ENCODE measurements at regions not wholly inside any gene's neighbourhood (a gene's known extent, or its start where the extent isn't known, plus 50 kb on each side); places are given as distances from the start of the nearest gene placed in this dataset.

DNA sequence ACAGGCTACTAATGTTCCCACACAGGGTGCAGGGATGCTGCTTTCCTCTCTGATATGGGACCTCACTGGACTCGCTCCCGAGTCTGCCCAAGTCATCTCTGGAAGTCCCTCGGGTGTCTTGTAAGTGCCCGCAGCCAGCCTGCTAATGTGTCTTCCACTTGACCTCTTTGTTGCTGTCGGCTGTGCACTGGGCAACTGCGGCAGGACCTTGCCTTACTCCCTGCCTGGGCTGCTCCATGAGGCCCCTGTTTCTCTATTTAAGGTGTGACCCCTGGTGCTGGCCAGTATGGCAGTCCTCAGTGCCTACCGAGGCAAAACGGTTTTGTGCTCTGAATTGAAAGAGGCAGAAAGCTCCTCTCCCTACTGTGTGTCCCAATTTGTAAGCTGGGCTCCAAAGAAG is 88.8 kb upstream of the DUSP5 start:
- ATAC-seq (no peak), DNase-seq (ENCODE audit: low spot score) (no peak)
- intact Hi-C loops (cut with DNase I): no loop called here

DNA sequence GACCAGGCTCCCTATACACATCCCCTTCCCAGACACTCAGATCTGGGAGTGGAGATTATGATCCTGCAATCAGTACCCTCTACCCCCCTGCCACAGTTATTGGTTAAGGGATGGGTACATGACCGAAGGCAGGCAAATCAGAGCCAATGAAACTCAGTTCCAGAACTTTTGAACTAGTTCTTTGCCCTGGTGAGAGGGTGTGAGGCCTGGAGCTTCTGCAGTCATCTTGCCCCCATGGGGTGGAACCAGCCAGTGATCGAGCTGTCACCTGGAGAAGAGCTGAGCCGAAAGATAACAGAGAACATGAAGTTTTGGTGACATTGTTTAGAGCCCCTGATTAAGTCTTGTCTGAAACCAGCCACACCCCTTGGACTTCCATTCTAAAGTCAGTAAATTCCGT is 88.2 kb upstream of the DUSP5 start:
- intact Hi-C loops (cut with DNase I): no loop called here
- no peak for ATAC-seq
- DNase-seq (ENCODE audit: low spot score): no peak

DNA sequence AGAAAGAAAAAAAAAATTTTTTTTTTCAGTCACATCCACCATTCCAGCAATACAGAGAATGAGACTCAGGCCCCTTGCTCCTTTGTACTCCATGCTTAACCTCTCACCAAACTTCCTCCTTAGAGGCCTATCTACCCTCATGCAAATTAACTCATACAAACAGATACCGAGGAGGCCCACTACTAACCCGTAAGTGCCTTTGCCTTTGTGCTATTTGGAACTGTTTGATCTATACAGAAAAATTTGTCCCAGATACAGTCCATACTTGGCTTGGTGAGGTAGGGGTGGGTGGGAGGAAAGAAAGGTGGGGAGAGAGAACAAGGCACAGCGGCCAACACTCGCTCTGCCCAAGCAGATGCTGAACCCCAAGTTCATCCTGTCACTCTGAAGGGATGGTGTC is 87.8 kb upstream of the DUSP5 start:
- intact Hi-C loops (cut with DNase I): no loop called here
- DNase-seq (ENCODE audit: low spot score) (no peak), ATAC-seq (no peak)

DNA sequence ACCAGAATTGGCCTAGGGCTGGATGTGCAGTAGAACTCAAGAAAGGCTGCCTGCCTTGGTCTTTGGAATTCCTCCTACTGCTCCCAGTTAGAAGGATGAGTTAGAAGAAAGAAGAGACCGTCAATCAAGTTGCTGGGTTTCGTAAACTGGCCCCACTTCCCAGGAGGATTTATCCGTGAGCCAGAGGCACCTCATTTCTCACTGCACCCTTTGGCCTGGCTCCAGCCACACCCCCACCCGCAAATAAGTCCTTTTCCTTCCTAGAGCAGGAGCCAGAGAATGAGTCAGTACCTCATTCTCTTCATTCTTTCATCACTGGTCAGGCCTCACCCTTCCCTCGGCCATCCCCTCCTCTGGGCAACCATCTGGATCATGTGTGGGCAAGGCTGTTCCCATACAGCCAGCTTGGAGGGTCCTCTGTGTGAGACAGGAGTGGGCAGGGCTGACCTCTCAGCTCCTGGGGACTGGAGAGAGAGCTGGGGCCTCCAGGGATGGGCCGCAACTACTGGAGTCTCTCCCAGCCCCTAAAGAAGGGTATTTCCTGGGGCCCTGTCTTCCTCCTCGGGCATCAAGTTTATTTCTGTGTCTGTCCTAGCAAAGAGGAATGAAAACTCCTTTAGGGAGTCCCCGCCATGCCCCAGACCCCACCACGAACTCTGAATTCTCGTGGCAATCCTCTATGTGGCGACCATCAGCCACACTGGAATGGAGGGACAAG is 87.2 kb upstream of the DUSP5 start:
- intact Hi-C loops (cut with DNase I): no loop called here
- DNase-seq (ENCODE audit: low spot score) (peak; percentile 76), ATAC-seq (peak; percentile 75)

DNA sequence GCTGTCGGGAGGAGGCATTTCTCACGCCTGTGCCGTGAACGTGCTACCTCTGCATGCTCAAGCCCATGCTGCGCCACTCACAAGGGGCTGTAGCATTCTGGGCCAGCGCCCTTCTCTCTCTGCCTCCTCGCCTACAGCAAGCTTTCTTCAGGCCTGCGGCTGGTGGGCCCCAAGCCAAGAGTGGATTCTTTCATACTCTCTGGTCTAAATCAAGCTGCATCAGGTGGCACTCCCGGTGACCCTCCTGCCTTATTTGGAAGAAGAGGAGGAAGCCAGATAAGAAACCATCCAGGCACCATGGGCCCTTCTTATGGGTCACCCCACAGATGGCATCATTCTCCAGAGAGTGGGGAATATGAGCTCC is 86.7 kb upstream of the DUSP5 start:
- no peak for DNase-seq (ENCODE audit: low spot score)
- intact Hi-C loops (cut with DNase I): no loop called here
- ATAC-seq: peak; percentile 9

DNA sequence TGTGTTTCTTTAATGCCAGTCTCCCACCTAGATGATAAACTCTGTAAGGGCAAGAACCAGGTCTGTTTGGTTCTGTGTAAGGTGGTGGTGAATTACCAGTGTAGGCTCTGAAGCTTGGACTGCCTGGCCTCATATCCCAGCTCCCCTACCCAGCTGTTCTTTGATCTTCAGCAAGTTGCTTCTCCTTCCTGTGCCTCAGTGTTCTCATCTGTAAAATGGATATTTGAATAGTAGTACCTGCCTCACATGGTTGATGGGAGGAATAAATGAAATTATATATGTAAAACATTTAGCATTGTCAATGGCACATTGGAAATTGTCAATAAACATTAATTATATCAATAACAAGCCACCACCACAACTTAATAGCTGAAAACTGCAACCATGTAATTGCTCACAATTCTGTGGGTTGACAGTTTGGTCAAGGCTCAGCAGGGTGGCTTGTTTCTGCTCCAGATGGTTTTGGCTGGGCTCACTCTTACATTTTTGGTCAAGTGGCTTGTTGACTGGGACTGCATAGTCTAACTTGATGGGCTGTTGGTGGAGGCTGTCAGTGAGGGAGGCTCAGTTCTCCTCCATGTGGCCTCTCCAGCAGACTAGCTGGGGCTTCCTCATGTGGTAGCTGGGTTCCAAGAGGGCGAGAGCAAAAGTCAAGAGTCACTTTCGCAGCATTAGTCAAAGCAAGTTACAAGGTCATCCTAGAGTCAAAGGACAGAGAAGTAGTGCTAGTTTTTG is 84.5 kb upstream of the DUSP5 start:
- ATAC-seq: no peak
- no peak for DNase-seq (ENCODE audit: low spot score)
- intact Hi-C loops (cut with DNase I): no loop called here

DNA sequence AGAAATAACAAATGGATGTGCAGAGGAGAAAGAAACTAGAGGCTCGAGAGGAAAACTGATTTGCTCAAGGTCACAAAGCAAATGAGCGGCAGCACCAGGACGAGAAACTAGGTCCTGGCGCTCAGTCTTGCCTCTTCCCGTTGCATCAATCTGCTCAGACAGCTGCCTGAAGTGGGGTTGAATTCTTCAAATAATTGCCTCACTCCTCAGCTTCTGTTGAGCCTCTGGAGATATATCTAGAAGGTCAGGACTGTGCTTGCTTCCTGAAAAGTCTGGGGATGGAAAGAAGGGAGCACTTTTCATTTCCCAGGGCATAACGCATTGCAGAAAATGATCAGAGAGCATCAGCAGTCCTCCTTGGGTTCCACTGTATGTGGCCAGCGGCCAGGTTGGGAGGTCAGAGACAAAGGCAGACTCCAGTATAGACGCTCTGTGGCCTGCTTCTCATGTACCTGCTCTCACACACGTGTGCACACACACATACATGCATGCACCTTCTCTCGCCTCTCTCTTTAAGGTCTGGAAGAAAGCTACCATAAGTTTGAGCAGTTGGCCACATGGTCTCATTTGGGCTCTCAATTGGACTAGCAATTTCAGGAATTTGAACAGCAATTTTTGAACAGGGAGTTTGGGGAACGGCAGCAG is 83.7 kb upstream of the DUSP5 start:
- intact Hi-C loops (cut with DNase I): no loop called here

DNA sequence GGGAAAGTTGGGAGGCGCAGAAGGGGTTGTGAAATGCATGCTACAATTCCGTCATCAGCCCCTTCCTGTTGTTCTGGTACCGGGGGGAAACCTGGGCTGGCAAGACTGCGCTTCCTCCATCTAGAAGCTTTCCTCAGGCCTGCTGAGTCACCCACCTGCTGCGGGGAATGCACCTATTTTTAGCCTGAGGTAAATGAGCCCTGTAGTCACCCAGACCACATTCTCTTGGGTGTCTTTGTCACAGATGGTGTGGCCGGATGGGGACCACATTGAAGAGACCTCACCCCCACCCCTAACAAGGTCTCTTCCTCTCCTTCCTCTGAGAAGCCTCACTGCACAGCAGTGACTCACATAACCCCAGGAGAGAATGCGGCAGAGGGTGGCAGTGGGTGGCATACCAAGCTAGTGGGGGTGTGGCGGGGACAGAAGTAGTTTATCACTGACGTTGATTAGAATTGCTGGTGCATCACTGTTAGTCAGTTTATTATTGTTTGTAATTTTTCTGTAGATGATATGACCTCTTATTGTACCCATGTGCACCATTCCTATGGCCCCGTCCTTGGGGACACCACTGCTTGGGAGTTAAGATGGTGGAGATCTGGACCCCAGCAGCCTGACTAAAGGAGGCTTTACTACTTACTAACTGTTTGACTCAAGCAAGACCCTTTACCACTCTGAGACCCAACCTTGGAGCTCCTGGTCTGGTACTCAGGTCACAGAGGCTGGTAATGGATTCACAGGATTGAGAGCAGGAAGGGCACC is 83.0 kb upstream of the DUSP5 start:
- intact Hi-C loops (cut with DNase I): no loop called here
- ATAC-seq: no peak
- no peak for DNase-seq (ENCODE audit: low spot score)

More for the DNA sequence above, 83.7 kb upstream of the DUSP5 start:
- DNase-seq (ENCODE audit: low spot score) (no peak), ATAC-seq (no peak)

DNA sequence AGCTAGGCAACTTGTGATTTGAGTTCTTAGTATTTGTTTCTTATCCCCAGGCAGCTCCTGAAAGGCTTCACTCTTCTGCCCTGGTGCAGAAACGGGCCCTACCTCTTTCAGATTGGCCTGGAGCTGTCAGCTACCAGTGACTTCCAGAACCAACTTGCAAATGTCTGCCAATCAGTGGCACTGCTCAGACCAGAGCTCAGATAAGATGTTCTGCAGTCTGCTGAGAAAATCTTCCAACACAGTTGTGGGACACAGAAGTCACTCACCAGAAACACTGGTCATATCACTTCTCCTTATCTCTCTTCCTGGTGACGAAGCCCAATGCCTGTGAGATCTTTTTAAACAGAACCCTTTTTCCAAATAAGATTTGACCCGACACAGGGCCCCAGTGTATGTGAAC is 81.9 kb upstream of the DUSP5 start:
- DNase-seq (ENCODE audit: low spot score): no peak
- intact Hi-C loops (cut with DNase I): no loop called here
- ATAC-seq: no peak

DNA sequence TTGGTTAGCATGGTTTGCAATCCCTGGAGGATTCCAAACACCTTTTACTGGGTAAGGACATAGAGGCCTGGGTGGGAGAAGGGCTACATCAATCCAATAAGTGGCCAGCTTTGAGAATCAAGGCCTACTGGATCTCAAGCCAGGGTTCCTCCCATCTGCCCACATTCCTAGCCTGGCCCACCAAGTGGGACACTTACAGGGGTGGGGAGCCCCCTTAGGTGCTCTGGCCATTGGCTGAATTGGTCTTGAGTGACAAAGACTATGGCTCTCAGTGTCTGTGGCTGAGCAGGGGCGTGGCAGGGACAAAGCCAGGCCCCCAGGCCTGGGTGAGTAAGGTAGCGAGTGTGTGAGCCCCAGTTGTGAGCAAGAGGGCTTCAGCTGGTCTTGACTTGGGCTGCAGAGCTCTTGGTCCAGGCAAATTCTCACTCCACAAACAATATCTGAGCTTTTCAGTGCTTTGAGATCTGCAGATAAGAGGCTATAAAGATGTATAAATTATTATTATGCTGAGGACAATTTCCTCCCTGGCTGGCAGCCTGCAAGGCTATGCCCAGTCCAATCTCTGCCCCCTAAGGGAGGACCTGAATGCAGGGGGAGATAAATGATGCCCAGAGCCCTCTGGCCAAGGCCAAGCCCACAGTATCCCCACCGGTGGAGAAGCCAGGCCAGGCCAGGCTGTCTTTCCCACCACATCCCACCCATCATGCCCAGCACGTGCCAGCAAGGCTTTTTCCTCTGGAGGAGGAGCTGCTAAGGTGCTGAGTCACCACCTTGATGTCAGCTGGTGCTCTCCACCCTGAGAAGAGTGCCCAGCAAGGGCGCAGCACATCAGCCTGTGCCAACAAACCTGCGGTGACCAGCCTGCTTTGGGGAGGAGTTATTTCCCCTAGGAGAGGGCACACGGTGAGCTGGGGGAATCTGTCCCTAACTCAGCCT is 80.7 kb upstream of the DUSP5 start:
- no peak for DNase-seq (ENCODE audit: low spot score)
- intact Hi-C loops (cut with DNase I): no loop called here
- ATAC-seq: no peak

DNA sequence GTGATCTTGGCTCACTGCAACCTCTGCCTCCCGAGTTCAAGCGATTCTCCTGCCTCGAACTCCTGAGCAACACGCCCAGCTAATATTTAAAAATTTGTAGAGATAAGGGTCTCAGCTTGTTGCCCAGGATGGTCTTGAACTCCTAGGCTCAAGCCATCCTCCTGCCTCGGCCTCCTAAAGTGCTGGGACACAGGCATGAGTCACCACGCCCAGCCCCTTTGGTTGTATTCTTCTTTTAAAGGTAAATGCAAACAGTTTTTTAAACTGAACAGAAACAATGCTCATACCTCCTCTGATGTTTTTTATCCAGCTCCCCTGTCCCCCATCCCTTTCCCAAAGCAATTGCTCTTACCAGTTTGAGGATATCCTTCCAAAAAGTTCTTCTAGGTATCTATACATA is 79.5 kb upstream of the DUSP5 start:
- ATAC-seq (no peak), DNase-seq (ENCODE audit: low spot score) (no peak)
- intact Hi-C loops (cut with DNase I): no loop called here

DNA sequence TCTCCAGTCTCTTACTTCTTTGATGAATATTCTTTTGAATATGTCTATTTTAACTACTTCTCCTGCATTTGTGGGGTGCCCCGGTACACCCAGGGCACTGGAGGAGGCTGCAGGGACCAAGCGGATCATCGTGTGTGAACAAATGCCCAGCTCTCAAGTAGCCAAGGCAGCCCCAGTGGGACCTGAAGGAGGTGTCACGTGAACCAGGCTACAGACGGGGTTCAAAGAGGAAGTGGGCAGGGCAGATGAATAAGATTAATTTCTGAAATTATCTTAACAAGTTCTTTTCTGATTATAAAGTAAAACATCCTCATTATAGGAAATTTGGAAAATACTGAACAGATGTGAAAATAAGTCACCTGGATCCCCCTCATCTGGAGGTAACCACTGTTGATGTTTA is 78.4 kb upstream of the DUSP5 start:
- intact Hi-C loops (cut with DNase I): no loop called here
- DNase-seq (ENCODE audit: low spot score) (no peak), ATAC-seq (no peak)

DNA sequence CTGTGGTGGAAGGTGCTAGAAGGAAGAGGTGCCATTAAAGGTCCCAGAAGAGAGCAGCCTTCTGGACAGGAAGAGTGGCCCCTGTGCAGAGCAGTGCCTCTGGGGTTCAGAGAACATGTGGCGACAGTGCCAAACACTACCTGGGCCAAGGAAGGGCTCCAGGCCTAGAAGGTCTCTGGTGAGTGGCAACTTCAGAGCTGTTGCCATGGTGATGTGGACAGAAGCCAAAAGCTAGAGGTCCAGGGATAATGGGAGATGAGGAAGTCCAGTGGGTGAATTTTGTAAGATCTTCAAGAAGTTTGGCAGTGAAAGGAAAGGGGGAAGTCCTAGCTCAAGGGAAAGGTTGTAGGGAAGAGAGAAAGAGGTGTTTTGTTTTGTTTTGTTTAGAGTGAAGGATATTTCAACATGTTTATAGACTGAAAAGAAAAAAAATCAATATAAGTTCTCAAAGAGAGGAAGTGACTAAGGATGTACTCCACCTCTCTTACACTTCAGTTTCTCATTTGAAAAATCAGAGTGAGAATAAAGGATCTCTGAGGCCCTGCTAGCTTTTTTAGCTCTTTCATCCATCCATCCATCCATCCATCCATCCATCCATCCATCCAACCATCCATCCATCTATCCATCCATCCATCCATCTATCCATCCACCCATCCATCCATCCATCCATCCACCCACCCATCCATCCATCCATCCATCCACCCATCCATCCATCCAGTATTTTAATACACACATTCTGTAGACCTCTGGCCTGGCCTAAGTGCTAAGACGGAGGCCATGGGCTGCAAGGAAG is 77.1 kb upstream of the DUSP5 start:
- ATAC-seq (no peak), DNase-seq (ENCODE audit: low spot score) (peak; percentile 68)
- intact Hi-C loops (cut with DNase I): no loop called here

DNA sequence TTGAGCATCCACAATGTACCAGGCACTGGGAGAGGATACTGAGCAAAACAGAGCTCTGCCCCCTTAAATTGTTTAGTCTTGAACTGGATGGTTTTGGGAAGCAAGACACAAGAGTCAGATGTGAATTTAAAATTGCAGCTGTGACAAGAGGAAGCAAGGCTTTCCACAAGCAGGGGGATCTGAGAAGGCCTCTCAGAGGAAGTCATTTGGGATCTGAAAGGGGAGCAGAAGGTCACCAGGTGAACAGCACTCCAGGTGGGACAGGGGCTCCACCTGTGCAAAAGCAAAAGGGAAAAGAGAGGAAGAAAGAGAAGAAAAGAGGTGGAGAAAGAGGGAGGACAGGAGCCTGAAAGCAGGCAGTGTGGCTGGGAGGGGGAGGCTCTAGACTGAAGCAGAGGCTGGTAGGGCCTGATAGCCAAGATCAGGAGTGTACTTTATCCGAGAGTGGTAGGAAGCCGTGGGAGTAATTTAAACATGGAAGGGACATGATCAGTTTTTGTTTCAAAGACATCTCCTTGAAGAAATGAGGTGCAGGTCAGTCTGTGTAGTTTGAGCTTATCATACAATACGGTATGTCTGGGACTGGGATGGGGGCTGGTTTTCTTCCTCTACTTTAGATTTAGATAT is 76.1 kb upstream of the DUSP5 start:
- ATAC-seq (no peak), DNase-seq (ENCODE audit: low spot score) (no peak)
- intact Hi-C loops (cut with DNase I): no loop called here

DNA sequence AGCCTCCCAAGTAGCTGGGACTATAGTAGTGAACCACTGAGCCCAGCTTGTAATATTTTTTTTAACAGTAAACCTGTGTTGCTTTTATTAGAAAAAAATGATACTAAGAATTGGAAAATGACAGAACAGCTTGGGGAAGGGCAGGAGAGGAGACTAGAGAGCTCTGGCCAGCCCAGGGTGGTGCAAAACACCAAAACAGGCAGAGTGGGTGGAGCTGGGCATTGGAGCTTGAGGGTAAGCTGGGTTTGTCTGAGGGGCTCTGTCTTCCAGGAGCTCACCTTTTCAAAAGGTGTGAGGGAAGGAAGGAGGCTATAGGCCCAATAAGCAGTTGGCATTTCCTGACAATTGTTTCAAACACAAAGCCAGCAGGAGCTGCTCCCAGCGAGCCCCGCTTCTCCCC is 75.2 kb upstream of the DUSP5 start:
- DNase-seq (ENCODE audit: low spot score) (no peak), ATAC-seq (no peak)
- intact Hi-C loops (cut with DNase I): no loop called here

DNA sequence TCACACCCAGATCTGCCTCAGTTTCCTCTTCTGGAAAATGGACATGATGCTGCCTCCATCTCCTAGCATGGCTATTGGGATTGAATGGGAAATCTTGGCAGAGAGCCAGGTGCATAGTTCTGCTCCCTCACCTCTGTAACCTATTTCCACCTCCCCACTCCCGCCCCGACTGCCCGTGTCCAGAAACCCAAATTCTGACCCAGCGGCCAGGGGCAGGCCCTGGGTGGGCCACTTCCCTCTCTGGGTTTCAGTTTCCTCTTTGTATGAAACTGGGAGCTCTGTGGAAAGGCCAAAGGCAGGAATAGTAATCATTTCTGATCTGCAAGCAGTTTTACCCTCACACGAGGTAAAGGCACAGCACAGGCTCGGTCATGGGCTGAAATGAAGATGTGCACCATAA is 74.1 kb upstream of the DUSP5 start:
- DNase-seq (ENCODE audit: low spot score) (no peak), ATAC-seq (no peak)
- intact Hi-C loops (cut with DNase I): no loop called here

DNA sequence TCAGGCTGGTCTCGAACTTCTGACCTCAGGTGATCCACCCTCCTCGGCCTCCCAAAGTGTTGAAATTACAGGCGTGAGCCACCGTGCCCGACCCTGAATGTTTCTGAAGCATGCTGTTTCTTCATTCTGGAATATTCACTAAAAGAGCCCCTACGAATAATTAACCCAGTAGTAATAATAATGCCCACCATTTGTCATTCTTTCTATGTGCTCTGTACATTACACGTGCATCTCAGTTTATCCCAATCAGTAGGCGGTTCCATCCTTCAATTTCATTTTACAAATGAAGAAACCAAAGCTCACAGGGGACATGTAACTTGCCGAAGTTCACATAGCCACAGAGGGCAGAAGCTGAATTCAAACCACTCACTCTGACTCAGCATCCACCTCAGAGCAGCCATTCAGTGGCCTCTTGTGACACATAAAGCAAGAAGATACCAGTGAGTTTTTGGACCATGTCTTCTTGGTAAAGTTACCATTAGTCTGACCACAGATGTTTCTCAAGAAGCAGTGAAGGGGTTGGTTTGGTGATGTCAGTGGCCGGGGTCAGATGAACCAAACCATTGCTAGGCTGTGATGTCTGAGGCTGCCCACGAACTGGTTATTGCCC is 71.9 kb upstream of the DUSP5 start:
- peak; percentile 82 for ATAC-seq
- intact Hi-C loops (cut with DNase I): no loop called here
- no peak for DNase-seq (ENCODE audit: low spot score)

Data from sciatic nerve (tissue), 2 donors.